Duodenal mucosa (tissue), 2 donors: ENCODE measurements at regions not wholly inside any gene's neighbourhood (a gene's known extent, or its start where the extent isn't known, plus 50 kb on each side); places are given as distances from the start of the nearest gene placed in this dataset.

ENCODE experiments used
- H3K27ac ChIP-seq: one replicate; pipeline ENCODE4 v1.7.0; 2013; ENCODE audit warnings: low read depth, low read length
- H3K27me3 ChIP-seq, 2 donors: one replicate each; pipeline ENCODE4 v1.7.0; 2013; ENCODE audit warnings: low read length in 2 of 2, control low read depth in 1 of 2; ENCODE audit not compliant: insufficient read depth in 2 of 2, control insufficient read depth in 1 of 2
- H3K36me3 ChIP-seq, 2 donors: one replicate each; pipeline ENCODE4 v1.7.0; 2013; ENCODE audit warnings: low read length in 2 of 2, control low read depth in 1 of 2; ENCODE audit not compliant: insufficient read depth in 2 of 2, control insufficient read depth in 1 of 2
- H3K4me1 ChIP-seq, 2 donors: one replicate each; pipeline ENCODE4 v1.7.0; 2013; ENCODE audit warnings: low read length in 2 of 2, control low read depth in 1 of 2; ENCODE audit not compliant: insufficient read depth in 2 of 2, control insufficient read depth in 1 of 2
- H3K4me3 ChIP-seq, 2 donors: one replicate each; pipeline ENCODE4 v1.7.0; 2013; ENCODE audit warnings: low read length in 2 of 2, low read depth in 1 of 2
- H3K9ac ChIP-seq, 2 donors: one replicate each; pipeline ENCODE4 v1.7.0; 2013; ENCODE audit warnings: low read length in 2 of 2, low read depth in 1 of 2
- H3K9me3 ChIP-seq, 2 donors: one replicate each; pipeline ENCODE4 v1.7.0; 2013; ENCODE audit warnings: low read length in 2 of 2, control low read depth in 1 of 2; ENCODE audit not compliant: control insufficient read depth in 1 of 2

- no peak overlapping the region for H3K9ac ChIP-seq
Observed at GRCh38 chr1:168947041-168947440, 159.4 kb upstream of the ATP1B1 start.

GRCh38 chr1:168949672-168950071 is 156.8 kb upstream of the ATP1B1 start:
- Histone ChIP-seq H3K4me1 (peaks cover 18 to 22% of the 10 kb centered on the region in 2 donors), H3K4me3 (no peak overlapping the region), H3K9ac (no peak overlapping the region), H3K9me3 (no peaks in the 10 kb centered on the region), H3K27ac (no peak overlapping the region), H3K27me3 (no peaks in the 10 kb centered on the region), H3K36me3 (no peaks in the 10 kb centered on the region)

More at GRCh38 chr1:168947041-168947440, 159.4 kb upstream of the ATP1B1 start:
- Histone ChIP-seq H3K27ac (no peak overlapping the region), H3K27me3 (no peaks in the 10 kb centered on the region), H3K36me3 (no peaks in the 10 kb centered on the region), H3K9me3 (no peaks in the 10 kb centered on the region), H3K4me1 (peaks cover 18 to 22% of the 10 kb centered on the region in 2 donors), H3K4me3 (no peak overlapping the region)

DNA sequence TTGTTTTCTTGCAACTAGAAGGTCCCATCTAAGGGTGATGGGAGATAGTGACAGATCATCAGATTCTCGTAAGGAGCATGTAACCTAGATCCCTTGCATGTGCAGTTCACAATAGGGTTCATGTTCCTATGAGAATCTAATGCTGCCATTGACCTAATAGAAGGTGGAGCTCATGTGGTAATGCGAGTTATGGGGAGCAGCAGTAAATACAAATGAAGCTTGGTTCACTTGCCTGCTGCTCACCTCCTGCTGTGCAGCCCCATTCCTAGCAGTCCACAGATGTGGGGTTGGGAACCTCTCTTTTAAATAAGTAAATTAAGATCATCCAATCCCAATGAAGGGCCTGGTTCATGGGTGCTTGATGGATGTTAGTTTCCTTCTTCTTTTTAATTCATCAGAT is 148.7 kb upstream of the ATP1B1 start:
- Histone ChIP-seq H3K27ac (no peak overlapping the region), H3K4me3 (no peak overlapping the region), H3K27me3 (no peaks in the 10 kb centered on the region), H3K36me3 (no peaks in the 10 kb centered on the region), H3K9ac (no peak overlapping the region), H3K9me3 (no peaks in the 10 kb centered on the region), H3K4me1 (peaks cover 6 to 24% of the 10 kb centered on the region in 2 donors)

DNA sequence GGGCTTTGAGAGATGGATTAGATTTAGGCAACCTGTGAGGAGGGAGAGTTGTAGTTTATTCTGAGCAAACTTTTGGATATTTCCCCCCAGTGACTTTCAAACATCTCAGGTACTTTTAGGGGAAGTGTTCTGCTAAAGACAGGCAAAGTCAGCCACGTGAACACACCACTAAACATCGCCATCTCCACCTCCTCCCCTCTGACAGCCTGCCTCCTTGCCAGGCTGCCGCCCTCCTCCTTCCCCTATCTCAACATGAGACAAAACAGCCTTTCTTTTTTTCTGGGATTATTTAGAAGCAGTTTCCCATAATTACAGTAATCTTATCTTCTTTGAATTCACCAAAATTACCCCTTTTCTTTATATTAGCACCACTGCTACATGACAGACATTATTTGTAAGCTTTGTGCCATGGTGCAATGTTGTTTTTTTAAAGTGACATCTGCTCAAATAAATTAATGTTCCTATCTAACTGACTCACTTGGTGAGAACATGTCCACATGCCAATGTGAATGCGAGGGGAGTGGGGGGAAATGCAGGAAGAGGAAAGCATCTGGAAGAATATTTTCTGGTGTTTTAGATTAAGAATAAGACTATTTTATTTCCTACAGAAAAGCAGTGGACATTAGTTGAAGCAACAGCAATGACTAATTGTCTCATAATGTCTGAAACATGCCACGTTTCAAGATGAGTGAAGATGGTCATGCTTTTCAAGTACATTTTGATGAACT is 147.8 kb upstream of the ATP1B1 start:
- H3K4me3 ChIP-seq, result no peak overlapping the region
- H3K9ac ChIP-seq, result no peak overlapping the region
- H3K27me3 ChIP-seq, result no peaks in the 10 kb centered on the region
- no peak overlapping the region for H3K27ac ChIP-seq
- no peaks in the 10 kb centered on the region for H3K36me3 ChIP-seq
- peaks cover 6 to 24% of the 10 kb centered on the region in 2 donors for H3K4me1 ChIP-seq
- no peaks in the 10 kb centered on the region for H3K9me3 ChIP-seq

DNA sequence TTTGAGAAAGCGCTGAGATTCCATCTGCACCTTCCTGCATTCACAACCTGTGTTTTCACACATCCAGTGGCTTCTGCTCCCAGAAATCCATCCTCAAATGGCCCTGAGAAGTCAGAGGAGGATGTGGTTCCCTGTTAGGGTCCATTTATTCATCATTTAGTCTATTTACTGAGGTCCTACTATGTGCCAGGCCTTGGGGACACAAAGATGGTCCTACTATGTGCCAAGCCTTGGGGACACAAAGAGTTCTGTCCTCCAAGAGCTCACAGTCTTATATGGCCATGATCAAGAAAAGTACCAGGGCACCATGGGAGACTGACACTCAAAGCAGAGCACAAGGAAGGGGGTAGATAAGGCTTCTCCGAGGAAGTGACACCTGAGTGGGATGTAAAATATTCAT is 147.1 kb upstream of the ATP1B1 start:
- H3K4me1 ChIP-seq, result peaks cover 6 to 24% of the 10 kb centered on the region in 2 donors

DNA sequence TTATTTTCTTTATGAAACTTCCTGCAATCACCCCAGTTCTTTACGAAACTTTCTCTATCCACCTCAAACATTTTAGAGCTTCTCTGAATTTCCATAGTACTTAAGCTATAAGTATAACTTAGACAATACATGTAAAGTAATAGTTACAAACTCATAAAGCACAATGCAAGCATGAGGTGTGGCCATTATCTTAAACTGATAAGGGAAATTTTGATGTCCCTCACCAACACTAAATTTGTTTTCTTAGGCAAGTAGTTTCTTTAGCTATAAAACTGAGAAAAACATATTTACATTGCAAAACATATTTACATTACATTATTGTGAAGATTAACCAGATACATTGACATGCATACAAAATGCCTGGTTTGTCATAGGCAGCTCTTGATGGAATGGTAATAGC is 146.4 kb upstream of the ATP1B1 start:
- Histone ChIP-seq H3K27ac (no peak overlapping the region), H3K9me3 (no peaks in the 10 kb centered on the region), H3K9ac (no peak overlapping the region), H3K36me3 (no peaks in the 10 kb centered on the region), H3K4me1 (peaks cover 6 to 24% of the 10 kb centered on the region in 2 donors), H3K4me3 (no peak overlapping the region), H3K27me3 (no peaks in the 10 kb centered on the region)

More for the DNA sequence above, 147.1 kb upstream of the ATP1B1 start:
- no peaks in the 10 kb centered on the region for H3K36me3 ChIP-seq
- H3K27me3 ChIP-seq, result no peaks in the 10 kb centered on the region
- H3K9me3 ChIP-seq, result no peaks in the 10 kb centered on the region
- H3K4me3 ChIP-seq, result no peak overlapping the region
- no peak overlapping the region for H3K27ac ChIP-seq
- H3K9ac ChIP-seq, result no peak overlapping the region

DNA sequence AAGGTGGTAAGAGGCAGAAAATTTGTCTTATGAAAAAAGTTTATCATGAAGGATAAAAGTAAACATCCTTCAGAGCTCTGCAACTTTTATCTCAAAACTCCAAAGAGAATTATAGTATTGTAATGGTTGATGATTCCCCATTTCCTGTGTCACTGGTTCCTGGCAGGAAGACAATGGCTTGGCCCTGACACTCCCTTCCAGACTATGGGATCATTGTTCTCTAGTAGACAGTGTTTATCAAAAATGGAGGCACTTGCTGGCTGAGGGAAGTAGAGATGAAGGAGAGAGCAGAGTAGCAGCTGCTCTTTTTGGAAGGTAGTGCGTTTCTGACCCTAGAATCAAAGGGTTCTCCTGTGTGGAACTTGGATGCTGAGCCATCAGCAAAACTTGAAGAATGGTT is 145.9 kb upstream of the ATP1B1 start:
- Histone ChIP-seq H3K27ac (no peak overlapping the region), H3K27me3 (no peaks in the 10 kb centered on the region), H3K4me3 (no peak overlapping the region), H3K9ac (no peak overlapping the region), H3K4me1 (peaks cover 6 to 24% of the 10 kb centered on the region in 2 donors), H3K9me3 (no peaks in the 10 kb centered on the region), H3K36me3 (no peaks in the 10 kb centered on the region)

GRCh38 chr1:168963601-168964000 is 142.9 kb upstream of the ATP1B1 start:
- Histone ChIP-seq H3K9me3 (no peaks in the 10 kb centered on the region), H3K36me3 (no peaks in the 10 kb centered on the region), H3K9ac (no peak overlapping the region), H3K27me3 (no peaks in the 10 kb centered on the region), H3K4me3 (no peak overlapping the region), H3K27ac (no peak overlapping the region), H3K4me1 (peaks cover under 1 to 16% of the 10 kb centered on the region in 2 donors)

DNA sequence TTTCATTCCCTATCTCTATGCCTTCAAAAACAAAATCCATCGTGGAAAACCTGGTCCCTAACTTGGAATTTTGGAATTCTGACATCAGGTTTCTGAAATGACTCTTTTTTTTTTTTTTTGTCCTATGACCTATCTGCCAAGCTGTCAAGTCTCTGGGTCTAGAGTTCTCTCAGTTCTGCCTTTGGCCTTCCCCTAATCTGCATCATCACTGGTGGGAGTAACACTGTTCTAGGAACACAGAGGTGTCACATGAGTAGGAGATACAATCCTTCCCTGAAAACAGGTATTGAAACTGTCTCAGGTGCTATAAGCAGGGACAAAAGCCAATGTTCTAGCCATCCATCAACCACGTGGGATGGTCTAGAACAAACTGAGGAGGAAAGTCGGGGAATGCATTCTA is 142.0 kb upstream of the ATP1B1 start:
- Histone ChIP-seq H3K36me3 (no peaks in the 10 kb centered on the region), H3K9ac (no peak overlapping the region), H3K9me3 (no peaks in the 10 kb centered on the region), H3K4me1 (peaks cover 0 to 11% of the 10 kb centered on the region in 2 donors), H3K27me3 (no peaks in the 10 kb centered on the region), H3K4me3 (no peak overlapping the region), H3K27ac (no peak overlapping the region)

DNA sequence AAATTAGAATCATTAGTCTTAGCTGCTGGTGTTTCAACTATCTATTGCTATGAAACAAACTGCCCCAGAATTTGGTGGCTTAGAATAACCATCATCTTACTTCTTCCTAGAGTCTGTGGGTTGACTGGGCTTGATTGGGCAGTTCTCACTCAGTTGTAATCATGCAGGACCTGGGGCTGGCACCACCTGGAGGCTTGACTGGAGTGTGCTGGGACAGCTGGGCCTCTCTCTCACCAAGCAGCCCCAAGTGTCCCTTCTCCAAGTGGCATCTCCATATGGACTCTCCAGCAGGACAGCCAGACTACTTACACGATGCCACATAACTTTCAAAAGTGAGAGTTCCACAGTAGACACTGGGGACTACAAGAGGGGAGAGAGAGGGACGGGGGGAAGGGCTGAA is 140.3 kb upstream of the ATP1B1 start:
- Histone ChIP-seq H3K4me1 (peaks cover 0 to under 1% of the 10 kb centered on the region in 2 donors), H3K9me3 (no peaks in the 10 kb centered on the region), H3K27ac (no peak overlapping the region), H3K27me3 (no peaks in the 10 kb centered on the region), H3K4me3 (no peak overlapping the region), H3K9ac (no peak overlapping the region), H3K36me3 (no peaks in the 10 kb centered on the region)
